Epithelial cell of proximal tubule (primary cell): ENCODE measurements at regions not wholly inside any gene's neighbourhood (a gene's known extent, or its start where the extent isn't known, plus 50 kb on each side); places are given as distances from the start of the nearest gene placed in this dataset.
"Not testable (repeated sequence)": the region's sequence is repeated elsewhere in the genome, so short reads cannot be mapped to it uniquely, and the experiment has no call there.

Experiments used
- DNase-seq: peaks from one replicate; pipeline ENCODE4 v3.0.0-alpha.2; 2011; ENCODE audit warnings: low read depth
- H3K4me3 ChIP-seq: 2 replicates; pipeline ENCODE4 v1.5.1; 2011; ENCODE audit warnings: low read depth, mild to moderate bottlenecking, low read length
- CTCF ChIP-seq: conservative IDR thresholded peaks from 2 replicates; pipeline ENCODE4 v1.5.1; 2012; ENCODE audit warnings: low read depth, mild to moderate bottlenecking, low read length

GRCh38 chr3:145490088-145491048, 670.6 kb downstream of the PLOD2 start:
- no peak for TF ChIP-seq CTCF
- no peak overlapping the region for H3K4me3 ChIP-seq
- peak; percentile 3 for DNase-seq

- DNase-seq: no peak
- H3K4me3 ChIP-seq: no peak overlapping the region
- TF ChIP-seq CTCF: no peak
Observed at GRCh38 chr3:145492456-145492855, 668.5 kb downstream of the PLOD2 start.

DNA sequence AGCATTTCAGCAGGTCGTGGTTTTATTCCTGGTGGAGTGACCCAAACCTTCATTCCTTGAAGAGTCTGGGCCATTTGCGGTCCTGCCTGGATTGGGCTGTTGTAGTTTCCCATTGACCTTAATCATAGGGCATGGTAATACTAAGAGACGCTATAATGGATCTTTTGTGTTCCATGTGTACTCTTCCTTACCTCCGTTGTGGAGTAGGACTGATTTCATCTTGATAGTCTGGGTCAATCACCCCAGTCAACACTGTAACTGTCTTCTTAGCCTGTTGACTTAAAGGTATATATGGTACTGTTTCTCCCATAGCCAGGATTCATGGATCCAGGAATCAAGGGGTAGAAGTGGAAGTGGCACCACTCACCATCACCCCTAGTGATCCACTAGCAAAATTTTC, 643.6 kb downstream of the PLOD2 start:
- H3K4me3 ChIP-seq, DNase-seq: not testable (repeated sequence)

DNA sequence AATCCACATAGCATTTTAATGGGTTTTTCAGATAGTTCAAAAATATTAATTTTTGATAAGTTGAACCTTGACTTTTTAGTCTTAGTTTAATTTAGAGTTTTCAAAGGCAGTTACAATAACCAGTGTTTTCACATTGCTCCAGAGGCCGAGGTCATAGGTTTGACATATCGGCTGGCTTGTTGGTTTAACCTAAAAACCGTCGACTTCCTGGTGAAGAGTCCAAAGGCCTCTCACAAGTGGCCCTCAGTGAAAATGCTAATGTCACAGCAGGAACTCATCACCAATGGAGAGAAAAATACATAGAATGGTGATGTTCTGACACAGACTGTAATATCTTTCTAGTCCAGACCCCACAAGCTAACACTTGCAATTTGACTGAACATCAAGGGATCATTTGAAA, 642.3 kb downstream of the PLOD2 start:
- TF ChIP-seq CTCF: no peak
- DNase-seq: no peak

DNA sequence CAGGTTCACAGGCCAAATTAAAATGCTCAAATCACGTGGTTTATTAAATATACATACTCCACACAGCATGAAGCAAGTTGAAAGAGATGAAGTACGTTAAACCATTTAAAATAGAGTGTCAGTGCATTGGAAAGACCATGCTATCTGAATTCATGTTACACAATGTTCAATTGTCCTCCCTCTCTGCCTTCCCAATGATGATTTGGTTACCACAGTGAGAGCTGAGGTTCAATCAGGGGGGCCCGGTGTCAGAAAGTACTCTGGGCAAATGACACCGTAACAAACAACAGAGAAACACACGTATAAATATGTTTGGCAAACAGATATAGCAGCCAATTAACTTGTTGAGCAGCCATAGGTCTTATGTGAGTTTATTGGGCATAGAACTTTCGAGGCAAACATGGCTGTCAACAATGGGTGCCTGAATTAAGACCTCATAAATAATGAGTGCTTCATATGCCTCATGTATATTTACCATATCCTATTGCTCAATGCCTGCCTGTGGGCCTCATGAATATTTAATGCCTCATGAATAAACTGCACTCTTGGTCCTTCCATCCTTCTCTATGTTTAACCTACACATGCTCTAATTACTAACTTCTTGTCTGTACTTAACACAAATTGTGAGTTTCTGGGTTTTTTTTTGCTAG, 641.5 kb downstream of the PLOD2 start:
- no peak overlapping the region for H3K4me3 ChIP-seq
- no peak for DNase-seq
- no peak for TF ChIP-seq CTCF

More for the DNA sequence above, 642.3 kb downstream of the PLOD2 start:
- no peak overlapping the region for H3K4me3 ChIP-seq

DNA sequence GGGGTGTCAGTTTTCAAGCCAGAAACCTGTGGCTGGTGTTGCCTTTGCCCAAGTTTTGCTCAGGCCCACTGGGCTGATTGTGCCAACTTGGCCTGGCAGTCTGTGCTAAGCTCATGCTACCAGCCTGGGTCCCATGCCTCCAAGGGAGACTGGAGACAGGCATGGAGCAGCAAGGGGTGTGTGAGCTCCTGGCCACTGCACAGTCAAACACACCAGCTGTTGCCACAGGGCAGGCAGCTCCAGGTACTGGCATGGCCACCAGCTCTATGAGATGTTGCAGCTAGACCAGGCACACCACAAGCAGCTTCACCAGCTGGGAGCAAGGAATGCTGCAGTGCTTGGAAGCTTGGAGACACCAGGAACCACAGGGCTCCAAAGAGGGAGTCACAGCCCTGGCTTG, 638.8 kb downstream of the PLOD2 start:
- no peak for DNase-seq
- TF ChIP-seq CTCF: no peak
- no peak overlapping the region for H3K4me3 ChIP-seq

GRCh38 chr3:145522893-145523651, 637.9 kb downstream of the PLOD2 start:
- no peak for TF ChIP-seq CTCF
- H3K4me3 ChIP-seq: no peak overlapping the region
- DNase-seq: no peak
